LNCaP clone FGC (cell line): ENCODE measurements at regions not wholly inside any gene's neighbourhood (a gene's known extent, or its start where the extent isn't known, plus 50 kb on each side); places are given as distances from the start of the nearest gene placed in this dataset.

Experiments used
- DNase-seq: peaks from one replicate; pipeline ENCODE4 v3.0.0-alpha.2; 2011; ENCODE audit warnings: low read depth
- H3K4me3 ChIP-seq: 2 replicates; pipeline ENCODE4 v1.5.1; 2011; ENCODE audit warnings: mild to moderate bottlenecking, low read depth, low read length, control low read depth
- TF ChIP-seq, protein P1 (sequence below): IDR thresholded peaks from 2 replicates; pipeline ENCODE4 v1.5.1; 2012; ENCODE audit warnings: mild to moderate bottlenecking; ENCODE audit not compliant: control insufficient read depth, insufficient read depth; ENCODE audit errors: extremely low read depth

DNA sequence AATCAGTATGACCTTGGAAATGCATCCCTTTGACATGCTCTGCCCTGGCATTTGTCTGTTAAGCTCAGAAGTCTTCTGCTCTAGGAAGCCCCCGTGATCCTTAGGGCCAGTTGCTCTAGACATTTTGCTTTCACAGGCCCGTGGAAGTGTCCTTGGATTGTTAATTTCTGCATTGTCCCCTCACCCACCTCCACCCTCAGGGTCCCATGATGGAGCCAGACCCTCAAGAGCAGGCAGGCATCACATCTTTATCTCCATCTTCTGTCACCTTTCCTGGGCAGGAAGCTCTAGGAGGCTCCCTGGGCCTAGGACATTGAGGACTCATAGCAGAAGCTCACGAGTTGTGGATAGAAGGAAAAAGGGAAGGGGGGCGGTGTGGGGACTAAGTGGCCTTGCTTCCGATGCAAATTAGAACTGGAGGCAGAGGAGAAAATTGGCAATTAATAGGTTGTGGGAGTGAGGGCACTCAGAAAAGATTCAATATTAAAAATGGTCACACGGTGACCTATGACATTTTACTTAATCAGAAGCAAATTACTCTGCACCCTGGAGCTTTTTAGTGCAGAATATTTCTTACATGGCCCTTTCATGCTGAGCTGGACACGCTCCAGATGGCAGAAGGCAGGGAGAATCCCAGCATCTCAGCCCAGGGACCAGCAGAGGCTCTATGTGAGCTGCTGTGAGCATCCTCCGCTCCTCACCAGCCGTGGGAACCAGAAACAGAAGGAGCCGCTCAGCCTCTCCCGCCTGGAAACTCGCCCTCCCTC, 185.0 kb downstream of the MATN1 start:
- TF ChIP-seq, protein P1, sequence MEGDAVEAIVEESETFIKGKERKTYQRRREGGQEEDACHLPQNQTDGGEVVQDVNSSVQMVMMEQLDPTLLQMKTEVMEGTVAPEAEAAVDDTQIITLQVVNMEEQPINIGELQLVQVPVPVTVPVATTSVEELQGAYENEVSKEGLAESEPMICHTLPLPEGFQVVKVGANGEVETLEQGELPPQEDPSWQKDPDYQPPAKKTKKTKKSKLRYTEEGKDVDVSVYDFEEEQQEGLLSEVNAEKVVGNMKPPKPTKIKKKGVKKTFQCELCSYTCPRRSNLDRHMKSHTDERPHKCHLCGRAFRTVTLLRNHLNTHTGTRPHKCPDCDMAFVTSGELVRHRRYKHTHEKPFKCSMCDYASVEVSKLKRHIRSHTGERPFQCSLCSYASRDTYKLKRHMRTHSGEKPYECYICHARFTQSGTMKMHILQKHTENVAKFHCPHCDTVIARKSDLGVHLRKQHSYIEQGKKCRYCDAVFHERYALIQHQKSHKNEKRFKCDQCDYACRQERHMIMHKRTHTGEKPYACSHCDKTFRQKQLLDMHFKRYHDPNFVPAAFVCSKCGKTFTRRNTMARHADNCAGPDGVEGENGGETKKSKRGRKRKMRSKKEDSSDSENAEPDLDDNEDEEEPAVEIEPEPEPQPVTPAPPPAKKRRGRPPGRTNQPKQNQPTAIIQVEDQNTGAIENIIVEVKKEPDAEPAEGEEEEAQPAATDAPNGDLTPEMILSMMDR, result no peak
- no peak overlapping the region for H3K4me3 ChIP-seq
- DNase-seq, result no peak

- DNase-seq, result no peak
These were observed 186.1 kb downstream of the MATN1 start for GRCh38 chr1:30537279-30537678.

GRCh38 chr1:30536530-30536929, 186.9 kb downstream of the MATN1 start:
- no peak for DNase-seq
- no peak overlapping the region for H3K4me3 ChIP-seq
- TF ChIP-seq, protein P1, result no peak

More at GRCh38 chr1:30537279-30537678, 186.1 kb downstream of the MATN1 start:
- H3K4me3 ChIP-seq, result no peak overlapping the region
- TF ChIP-seq, protein P1, result no peak

DNA sequence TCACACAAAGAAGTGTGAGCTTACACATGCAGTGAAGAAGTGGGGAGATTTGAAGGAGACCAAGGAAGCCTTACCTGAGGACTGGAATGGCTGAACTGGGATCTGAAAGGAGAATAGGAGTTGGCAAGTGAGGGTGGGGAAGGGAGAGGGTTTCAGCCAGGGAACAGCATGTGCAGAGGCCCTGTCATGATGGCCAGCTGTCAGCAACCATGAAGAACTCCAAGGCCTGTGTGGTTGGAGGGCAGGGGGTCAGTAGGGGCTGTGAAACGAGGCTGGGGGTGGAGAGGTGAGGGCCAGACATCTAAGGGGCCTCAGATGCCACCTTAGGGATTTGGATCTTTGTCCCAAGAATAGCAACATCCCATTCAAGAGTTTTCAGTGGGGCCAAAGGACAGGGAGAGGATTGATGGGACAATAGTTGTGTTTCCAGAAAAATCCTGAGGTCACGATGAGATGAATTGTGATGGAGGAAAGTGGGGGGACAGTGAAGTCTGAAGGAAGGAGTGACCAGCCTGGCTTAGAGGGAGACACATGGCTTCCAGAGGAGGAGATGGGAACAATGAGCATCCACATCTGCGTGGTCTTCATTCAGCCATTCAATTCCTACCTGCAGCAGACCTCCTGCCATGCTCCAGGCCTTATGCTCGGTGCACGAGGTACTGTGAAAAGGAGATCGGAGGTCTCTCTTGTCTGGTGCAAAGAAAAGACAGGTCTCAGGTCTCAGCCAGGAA, 187.6 kb downstream of the MATN1 start:
- no peak for DNase-seq
- TF ChIP-seq, protein P1, result no peak
- no peak overlapping the region for H3K4me3 ChIP-seq

GRCh38 chr1:30534551-30534940, 188.8 kb downstream of the MATN1 start:
- TF ChIP-seq, protein P1, result no peak
- no peak overlapping the region for H3K4me3 ChIP-seq
- DNase-seq, result no peak

DNA sequence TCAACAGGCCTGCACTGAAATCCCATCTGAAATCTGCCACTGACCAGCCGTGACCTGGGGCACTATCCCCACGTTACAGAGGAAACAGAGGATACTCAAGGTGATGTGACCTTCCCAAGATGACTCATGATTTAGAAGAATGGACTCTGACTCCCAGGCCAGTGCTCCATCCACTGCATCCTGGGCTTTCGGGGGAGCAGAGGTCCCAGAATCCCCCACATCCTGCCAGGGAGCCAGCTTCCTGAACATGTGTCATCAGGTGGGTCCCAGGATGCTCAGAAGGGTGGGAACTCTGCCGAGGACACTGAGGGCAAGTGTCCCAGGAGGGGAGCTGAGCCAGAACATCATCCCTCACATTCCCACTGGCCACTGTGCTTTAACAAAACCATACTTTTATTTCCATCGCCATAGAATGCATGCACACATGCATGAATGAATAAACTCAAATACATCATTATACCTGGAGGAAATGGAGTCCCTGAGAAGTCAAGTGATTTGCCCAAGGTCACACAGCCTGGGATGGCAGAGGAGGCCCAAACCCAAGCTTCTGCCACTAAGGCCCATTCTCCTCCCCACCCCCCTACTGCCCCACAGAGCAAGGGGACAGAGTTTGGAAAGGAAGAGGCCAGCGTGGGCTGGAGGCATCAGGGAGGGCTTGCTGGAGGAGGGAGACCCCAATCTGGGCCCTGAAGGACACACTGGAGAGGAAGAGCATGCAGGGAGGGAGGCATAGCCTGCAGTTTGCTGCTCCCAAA, 189.4 kb downstream of the MATN1 start:
- no peak overlapping the region for H3K4me3 ChIP-seq
- TF ChIP-seq, protein P1, result no peak

More for the DNA sequence above, 189.4 kb downstream of the MATN1 start:
- no peak for DNase-seq
